GM23248 (cell line): ENCODE measurements at regions not wholly inside any gene's neighbourhood (a gene's known extent, or its start where the extent isn't known, plus 50 kb on each side); places are given as distances from the start of the nearest gene placed in this dataset.

Source experiments
- DNase-seq: peaks from one replicate; pipeline ENCODE4 v3.0.0-alpha.2; 2015
- H2AFZ ChIP-seq: fragments of 200-600 bp; sonication (generic); 2 replicates; pipeline ENCODE4 v1.6.1; 2016; ENCODE audit warnings: antibody characterized with exemption
- H3F3A ChIP-seq: fragments of 200-600 bp; sonication (generic); 2 replicates; pipeline ENCODE4 v1.6.1; 2016; ENCODE audit warnings: mild to moderate bottlenecking, antibody characterized with exemption, mixed run types; ENCODE audit not compliant: insufficient read depth
- H3K27ac ChIP-seq: fragments of 200-600 bp; sonication (generic); 2 replicates; pipeline ENCODE4 v1.5.1; 2016; ENCODE audit warnings: mild to moderate bottlenecking
- H3K27me3 ChIP-seq: fragments of 200-600 bp; sonication (generic); replicated peaks from 2 replicates; pipeline ENCODE4 v1.6.1; 2016; ENCODE audit warnings: mild to moderate bottlenecking; ENCODE audit not compliant: insufficient read depth
- H3K36me3 ChIP-seq: fragments of 200-600 bp; sonication (generic); 2 replicates; pipeline ENCODE4 v1.6.1; 2016; ENCODE audit warnings: low read depth, mild to moderate bottlenecking
- H3K4me1 ChIP-seq: fragments of 200-600 bp; sonication (generic); 2 replicates; pipeline ENCODE4 v1.6.1; 2016; ENCODE audit warnings: mild to moderate bottlenecking; ENCODE audit not compliant: insufficient read depth
- H3K4me2 ChIP-seq: fragments of 200-600 bp; sonication (generic); one replicate; pipeline ENCODE4 v1.6.1; 2016; ENCODE audit warnings: mild to moderate bottlenecking; ENCODE audit not compliant: unreplicated experiment
- H3K4me3 ChIP-seq: fragments of 200-600 bp; sonication (generic); 2 replicates; pipeline ENCODE4 v1.5.1; 2016; ENCODE audit warnings: mild to moderate bottlenecking
- H3K79me2 ChIP-seq: fragments of 200-600 bp; sonication (generic); 2 replicates; pipeline ENCODE4 v1.6.1; 2016; ENCODE audit warnings: mild to moderate bottlenecking; ENCODE audit not compliant: insufficient read depth
- H3K9ac ChIP-seq: fragments of 200-600 bp; sonication (generic); 2 replicates; pipeline ENCODE4 v1.6.1; 2016; ENCODE audit warnings: mild to moderate bottlenecking
- H3K9me2 ChIP-seq: fragments of 200-600 bp; sonication (generic); 2 replicates; pipeline ENCODE4 v1.6.1; 2016; ENCODE audit warnings: mixed run types, mild to moderate bottlenecking, moderate library complexity; ENCODE audit not compliant: insufficient read depth
- H3K9me3 ChIP-seq: fragments of 200-600 bp; sonication (generic); one replicate; pipeline ENCODE4 v1.6.1; 2017; ENCODE audit warnings: low read depth
- H4K20me1 ChIP-seq: fragments of 200-600 bp; sonication (generic); 2 replicates; pipeline ENCODE4 v1.6.0; 2016; ENCODE audit not compliant: insufficient read depth
- EZH2 ChIP-seq: fragments of 200-600 bp; sonication (generic); IDR thresholded peaks from 2 replicates; pipeline ENCODE4 v1.6.1; 2018; ENCODE audit warnings: antibody characterized with exemption, mild to moderate bottlenecking; ENCODE audit not compliant: insufficient read depth, poor library complexity, severe bottlenecking
- EZH2phosphoT487 ChIP-seq: fragments of 200-600 bp; sonication (generic); IDR thresholded peaks from 2 replicates; pipeline ENCODE4 v1.6.1; 2018; ENCODE audit warnings: antibody characterized with exemption, moderate library complexity, mild to moderate bottlenecking, low read depth; ENCODE audit not compliant: insufficient read depth
- WGBS, 2 experiments: methylation state at CpG; one replicate each; pipeline ENCODE4 v1.1.6; 2015 to 2017; ENCODE audit warnings: low lambda C conversion rate in 2 of 2, low coverage in 1 of 2; ENCODE audit errors: missing lambda C conversion rate in 2 of 2; 5-methylcytosine and 5-hydroxymethylcytosine counted together
- in situ Hi-C: fragments of 300-500 bp; cut with MboI; formaldehyde crosslinking; loops from 2 replicates; pipeline ENCODE4 v1.15.0; 2020

GRCh38 chr18:72470391-72470790 is 73.8 kb downstream of the CBLN2 start:
- no peak for TF ChIP-seq EZH2
- TF ChIP-seq EZH2phosphoT487 = no peak

GRCh38 chr18:72468021-72468710 is 76.0 kb downstream of the CBLN2 start:
- H3K79me2 ChIP-seq = no peaks in the 10 kb centered on the region
- no peaks in the 10 kb centered on the region for H3K9me3 ChIP-seq
- in situ Hi-C loops = no loop called here
- H2AFZ ChIP-seq = no peak overlapping the region
- H3K9ac ChIP-seq = no peak overlapping the region
- H3K27me3 ChIP-seq = no peaks in the 10 kb centered on the region
- no peak overlapping the region for H3K27ac ChIP-seq
- TF ChIP-seq EZH2 = no peak
- TF ChIP-seq EZH2phosphoT487 = no peak
- no peaks in the 10 kb centered on the region for H4K20me1 ChIP-seq
- H3K36me3 ChIP-seq = no peaks in the 10 kb centered on the region
- H3K9me2 ChIP-seq = no peaks in the 10 kb centered on the region; the same call in 1 of the 2 replicates
- no peak for DNase-seq
- 6 to 10% methylated on average over 4 of the region's 4 CpGs for WGBS, 2 experiments
- no peaks in the 10 kb centered on the region for H3F3A ChIP-seq
- no peaks in the 10 kb centered on the region for H3K4me1 ChIP-seq
- H3K4me2 ChIP-seq = no peak overlapping the region
- no peak overlapping the region for H3K4me3 ChIP-seq

More at GRCh38 chr18:72470391-72470790, 73.8 kb downstream of the CBLN2 start:
- Histone ChIP-seq H3K4me2 (no peak overlapping the region), H3K9me2 (no peaks in the 10 kb centered on the region; the same call in 1 of the 2 replicates), H3K79me2 (no peaks in the 10 kb centered on the region), H3K36me3 (no peaks in the 10 kb centered on the region), H3F3A (no peaks in the 10 kb centered on the region), H4K20me1 (no peaks in the 10 kb centered on the region), H3K27ac (no peak overlapping the region), H2AFZ (no peak overlapping the region), H3K9me3 (no peaks in the 10 kb centered on the region), H3K27me3 (no peaks in the 10 kb centered on the region), H3K4me3 (no peak overlapping the region), H3K9ac (no peak overlapping the region), H3K4me1 (no peaks in the 10 kb centered on the region)
- in situ Hi-C loops = no loop called here
- no peak for DNase-seq

GRCh38 chr18:72460210-72460680 is 83.9 kb downstream of the CBLN2 start:
- no peak overlapping the region for H3K27ac ChIP-seq
- no peaks in the 10 kb centered on the region for H3F3A ChIP-seq
- H3K9me2 ChIP-seq = no peaks in the 10 kb centered on the region
- H4K20me1 ChIP-seq = no peaks in the 10 kb centered on the region
- no peak for DNase-seq
- no peaks in the 10 kb centered on the region for H3K36me3 ChIP-seq
- H2AFZ ChIP-seq = no peak overlapping the region
- H3K4me2 ChIP-seq = no peak overlapping the region
- H3K9ac ChIP-seq = no peak overlapping the region
- no peaks in the 10 kb centered on the region for H3K4me1 ChIP-seq
- H3K9me3 ChIP-seq = no peaks in the 10 kb centered on the region
- no peaks in the 10 kb centered on the region for H3K27me3 ChIP-seq
- 0 to 7% methylated on average over 1 of the region's 1 CpG for WGBS, 2 experiments
- in situ Hi-C loops = no loop called here
- H3K4me3 ChIP-seq = no peak overlapping the region
- no peak for TF ChIP-seq EZH2phosphoT487
- no peak for TF ChIP-seq EZH2
- H3K79me2 ChIP-seq = no peaks in the 10 kb centered on the region

- no peaks in the 10 kb centered on the region for H3K79me2 ChIP-seq
- H3K27me3 ChIP-seq = no peaks in the 10 kb centered on the region
- no peak overlapping the region for H3K27ac ChIP-seq
- H3K4me2 ChIP-seq = no peak overlapping the region
- no peaks in the 10 kb centered on the region for H3K9me2 ChIP-seq
- in situ Hi-C loops = no loop called here
- TF ChIP-seq EZH2 (no peak), EZH2phosphoT487 (no peak)
- no peaks in the 10 kb centered on the region for H3K9me3 ChIP-seq
- H3F3A ChIP-seq = no peaks in the 10 kb centered on the region
- DNase-seq = no peak
- no peaks in the 10 kb centered on the region for H3K36me3 ChIP-seq
- H3K4me3 ChIP-seq = no peak overlapping the region
- H3K9ac ChIP-seq = no peak overlapping the region
- H2AFZ ChIP-seq = no peak overlapping the region
- no peaks in the 10 kb centered on the region for H4K20me1 ChIP-seq
- no peaks in the 10 kb centered on the region for H3K4me1 ChIP-seq
Observed at GRCh38 chr18:72458271-72458670, 85.9 kb downstream of the CBLN2 start.

GRCh38 chr18:72456802-72457201 is 87.3 kb downstream of the CBLN2 start:
- Histone ChIP-seq H3K79me2 (no peaks in the 10 kb centered on the region), H3K27me3 (no peaks in the 10 kb centered on the region), H3F3A (no peaks in the 10 kb centered on the region), H3K9me2 (no peaks in the 10 kb centered on the region), H3K36me3 (no peaks in the 10 kb centered on the region), H2AFZ (no peak overlapping the region), H3K4me2 (no peak overlapping the region), H4K20me1 (no peaks in the 10 kb centered on the region), H3K27ac (no peak overlapping the region), H3K4me1 (no peaks in the 10 kb centered on the region), H3K9me3 (no peaks in the 10 kb centered on the region), H3K9ac (no peak overlapping the region), H3K4me3 (no peak overlapping the region)
- DNase-seq = no peak
- in situ Hi-C loops = no loop called here
- WGBS, 2 experiments = 32 to 35% methylated on average over 1 of the region's 1 CpG
- no peak for TF ChIP-seq EZH2
- no peak for TF ChIP-seq EZH2phosphoT487
